ENCODE measurements at regions not wholly inside any gene's neighbourhood (a gene's known extent, or its start where the extent isn't known, plus 50 kb on each side); places are given as distances from the start of the nearest gene placed in this dataset.
"Not testable (repeated sequence)": the region's sequence is repeated elsewhere in the genome, so short reads cannot be mapped to it uniquely, and the experiment has no call there.

DNA sequence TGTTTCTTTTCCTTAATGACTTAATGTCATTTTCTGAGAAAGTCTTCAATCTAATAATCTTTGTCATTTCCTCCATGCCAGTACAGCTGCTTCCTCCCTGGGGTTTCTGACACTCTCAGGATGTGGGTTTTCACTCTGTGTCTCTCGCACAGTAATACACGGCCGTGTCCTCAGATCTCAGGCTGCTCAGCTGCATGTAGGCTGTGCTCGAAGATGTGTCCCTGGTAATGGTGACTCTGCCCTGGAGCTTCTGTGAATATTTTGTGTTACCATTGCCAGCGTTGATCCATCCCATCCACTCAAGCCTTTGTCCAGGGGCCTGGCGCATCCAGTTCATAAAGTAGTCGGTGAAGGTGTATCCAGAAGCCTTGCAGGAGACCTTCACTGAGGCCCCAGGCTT is 142.2 kb downstream of the POTEB start:
- not testable (repeated sequence) for H3K4me3 Mint-ChIP-seq, H3K27me3 Mint-ChIP-seq
- peak; percentile 40 to 48 for ATAC-seq

DNA sequence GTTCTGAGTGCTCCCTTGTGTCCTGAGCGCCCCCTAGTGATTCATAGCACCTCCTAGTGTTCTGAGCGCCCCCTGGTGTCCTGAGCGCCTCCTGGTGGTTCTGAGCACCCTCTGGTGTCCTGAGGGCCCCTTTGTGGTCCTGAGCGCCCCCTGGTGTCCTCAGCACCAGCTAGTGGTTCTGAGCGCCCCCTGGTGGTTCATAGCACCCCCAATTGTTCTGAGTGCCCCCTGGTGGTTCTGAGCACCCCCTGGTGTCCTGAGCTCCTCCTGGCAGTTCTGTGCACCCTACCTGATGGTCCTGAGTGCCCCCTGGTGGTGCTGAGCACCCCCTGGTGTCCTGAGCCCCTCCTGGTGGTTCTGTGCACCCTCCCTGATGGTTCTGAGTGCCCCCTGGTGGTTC is 146.0 kb downstream of the POTEB start:
- not testable (repeated sequence) for H3K4me1 Mint-ChIP-seq (ENCODE audit: low read depth in 2 of 2); H3K4me3 Mint-ChIP-seq; H3K27me3 Mint-ChIP-seq; DNase-seq (ENCODE audit: low spot score); H3K9me3 Mint-ChIP-seq; H3K36me3 Mint-ChIP-seq; H3K27ac Mint-ChIP-seq
- ATAC-seq = peak; percentile 50 to 53

More for the DNA sequence above, 142.2 kb downstream of the POTEB start:
- H3K27ac Mint-ChIP-seq; DNase-seq (ENCODE audit: low spot score); H3K36me3 Mint-ChIP-seq; H3K4me1 Mint-ChIP-seq (ENCODE audit: low read depth in 2 of 2); H3K9me3 Mint-ChIP-seq: not testable (repeated sequence)

- H3K36me3 Mint-ChIP-seq; H3K4me3 Mint-ChIP-seq; H3K27me3 Mint-ChIP-seq; H3K4me1 Mint-ChIP-seq (ENCODE audit: low read depth in 2 of 2); DNase-seq (ENCODE audit: low spot score); H3K27ac Mint-ChIP-seq; H3K9me3 Mint-ChIP-seq: not testable (repeated sequence)
- ATAC-seq = peak; percentile 92 to 93
These were observed 146.8 kb downstream of the POTEB start for GRCh38 chr15:21730427-21731405.

DNA sequence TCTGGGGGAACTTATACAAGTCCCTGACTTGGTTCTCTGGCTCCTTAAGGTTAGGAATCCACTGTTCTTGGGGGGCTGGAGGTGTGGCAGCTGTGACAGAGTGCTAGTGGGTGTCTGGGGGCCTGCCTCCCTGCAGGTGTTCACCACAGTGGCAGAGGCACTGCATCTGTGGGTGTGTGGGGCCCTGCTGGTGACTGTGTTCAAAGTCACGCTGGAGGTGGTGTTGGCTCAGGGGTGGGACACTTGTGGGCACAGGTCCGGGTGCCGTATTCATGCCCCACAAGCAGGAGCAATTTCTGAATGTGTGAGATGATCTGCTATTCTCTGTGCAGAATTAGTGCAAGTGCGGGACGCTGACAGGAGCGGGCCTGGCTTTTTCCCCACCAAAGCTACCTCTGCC is 152.5 kb downstream of the POTEB start:
- H3K27me3 Mint-ChIP-seq; H3K36me3 Mint-ChIP-seq; H3K4me3 Mint-ChIP-seq; DNase-seq (ENCODE audit: low spot score); H3K27ac Mint-ChIP-seq; H3K9me3 Mint-ChIP-seq; H3K4me1 Mint-ChIP-seq (ENCODE audit: low read depth in 2 of 2): not testable (repeated sequence)
- peak; percentile 38 to 55 for ATAC-seq

- ATAC-seq; H3K27ac Mint-ChIP-seq; H3K9me3 Mint-ChIP-seq; H3K4me1 Mint-ChIP-seq (ENCODE audit: low read depth in 2 of 2); H3K27me3 Mint-ChIP-seq; H3K36me3 Mint-ChIP-seq; H3K4me3 Mint-ChIP-seq; DNase-seq (ENCODE audit: low spot score): not testable (repeated sequence)
These were observed 156.4 kb downstream of the POTEB start for GRCh38 chr15:21721115-21721514.

GRCh38 chr15:21718779-21719178 is 158.8 kb downstream of the POTEB start:
- H3K9me3 Mint-ChIP-seq, H3K36me3 Mint-ChIP-seq: not testable (repeated sequence)
- peak; percentile 77 to 84 for ATAC-seq

GRCh38 chr15:21718108-21718507 is 159.4 kb downstream of the POTEB start:
- peak; percentile 89 to 93 for ATAC-seq
- H3K27ac Mint-ChIP-seq; H3K27me3 Mint-ChIP-seq; H3K36me3 Mint-ChIP-seq; DNase-seq (ENCODE audit: low spot score); H3K4me1 Mint-ChIP-seq (ENCODE audit: low read depth in 2 of 2); H3K9me3 Mint-ChIP-seq; H3K4me3 Mint-ChIP-seq: not testable (repeated sequence)

More at GRCh38 chr15:21718779-21719178, 158.8 kb downstream of the POTEB start:
- not testable (repeated sequence) for DNase-seq (ENCODE audit: low spot score); H3K4me1 Mint-ChIP-seq (ENCODE audit: low read depth in 2 of 2); H3K4me3 Mint-ChIP-seq; H3K27me3 Mint-ChIP-seq; H3K27ac Mint-ChIP-seq

GRCh38 chr15:21717661-21718060 is 159.9 kb downstream of the POTEB start:
- DNase-seq (ENCODE audit: low spot score); H3K4me1 Mint-ChIP-seq (ENCODE audit: low read depth in 2 of 2); H3K4me3 Mint-ChIP-seq; H3K27me3 Mint-ChIP-seq; H3K27ac Mint-ChIP-seq; H3K9me3 Mint-ChIP-seq; H3K36me3 Mint-ChIP-seq: not testable (repeated sequence)
- ATAC-seq = peak; percentile 82 to 86

GRCh38 chr15:21705480-21705879 is 172.1 kb downstream of the POTEB start:
- H3K4me3 Mint-ChIP-seq; H3K4me1 Mint-ChIP-seq (ENCODE audit: low read depth in 2 of 2); H3K27me3 Mint-ChIP-seq; H3K27ac Mint-ChIP-seq; DNase-seq (ENCODE audit: low spot score); H3K9me3 Mint-ChIP-seq; H3K36me3 Mint-ChIP-seq: not testable (repeated sequence)
- ATAC-seq = peak; percentile 89 to 96

DNA sequence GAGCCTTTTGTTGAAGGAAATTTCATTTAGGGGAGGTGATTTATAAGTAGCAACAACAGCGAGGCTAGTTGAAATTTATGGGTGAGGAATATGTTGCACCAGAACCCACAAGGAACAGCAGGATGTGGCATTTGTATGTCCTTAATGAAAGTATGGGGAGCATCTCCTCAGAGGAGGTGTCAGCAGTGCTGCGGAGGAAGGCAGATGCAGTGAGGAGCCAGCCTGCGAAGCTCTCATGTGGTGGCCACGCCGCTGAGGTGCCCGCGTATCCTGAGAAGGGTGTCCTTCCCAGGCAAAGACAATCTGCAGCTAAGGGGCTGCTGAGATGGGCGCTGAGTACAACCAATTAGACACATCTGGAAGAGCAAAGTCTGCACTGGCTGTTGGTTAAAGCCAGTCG is 178.9 kb downstream of the POTEB start:
- H3K4me1 Mint-ChIP-seq (ENCODE audit: low read depth in 2 of 2); H3K27me3 Mint-ChIP-seq; ATAC-seq: not testable (repeated sequence)

DNA sequence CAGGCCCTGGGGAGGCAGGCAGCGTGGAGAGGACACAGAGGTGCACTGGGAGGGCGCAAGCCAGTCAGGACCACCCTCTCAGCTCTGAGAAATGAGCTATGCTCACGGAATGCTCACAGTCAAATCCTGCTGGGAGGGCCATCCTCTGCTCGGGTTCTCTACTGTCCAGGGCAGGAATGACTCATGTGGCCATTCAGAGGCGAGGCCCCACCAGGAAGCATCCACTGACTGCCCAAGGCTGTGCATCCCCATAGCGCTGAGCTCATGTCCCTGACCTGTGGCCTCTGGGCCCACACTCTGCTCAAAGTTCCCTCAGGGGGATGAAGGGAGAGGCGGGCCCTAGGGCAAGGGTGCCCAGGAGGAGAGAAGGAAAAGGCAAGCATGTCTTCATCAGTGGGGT is 182.4 kb downstream of the POTEB start:
- not testable (repeated sequence) for H3K27me3 Mint-ChIP-seq; DNase-seq (ENCODE audit: low spot score); H3K27ac Mint-ChIP-seq; H3K4me1 Mint-ChIP-seq (ENCODE audit: low read depth in 2 of 2); H3K36me3 Mint-ChIP-seq; H3K9me3 Mint-ChIP-seq; H3K4me3 Mint-ChIP-seq; ATAC-seq

More for the DNA sequence above, 178.9 kb downstream of the POTEB start:
- H3K4me3 Mint-ChIP-seq; H3K9me3 Mint-ChIP-seq; H3K27ac Mint-ChIP-seq; DNase-seq (ENCODE audit: low spot score); H3K36me3 Mint-ChIP-seq: not testable (repeated sequence)

DNA sequence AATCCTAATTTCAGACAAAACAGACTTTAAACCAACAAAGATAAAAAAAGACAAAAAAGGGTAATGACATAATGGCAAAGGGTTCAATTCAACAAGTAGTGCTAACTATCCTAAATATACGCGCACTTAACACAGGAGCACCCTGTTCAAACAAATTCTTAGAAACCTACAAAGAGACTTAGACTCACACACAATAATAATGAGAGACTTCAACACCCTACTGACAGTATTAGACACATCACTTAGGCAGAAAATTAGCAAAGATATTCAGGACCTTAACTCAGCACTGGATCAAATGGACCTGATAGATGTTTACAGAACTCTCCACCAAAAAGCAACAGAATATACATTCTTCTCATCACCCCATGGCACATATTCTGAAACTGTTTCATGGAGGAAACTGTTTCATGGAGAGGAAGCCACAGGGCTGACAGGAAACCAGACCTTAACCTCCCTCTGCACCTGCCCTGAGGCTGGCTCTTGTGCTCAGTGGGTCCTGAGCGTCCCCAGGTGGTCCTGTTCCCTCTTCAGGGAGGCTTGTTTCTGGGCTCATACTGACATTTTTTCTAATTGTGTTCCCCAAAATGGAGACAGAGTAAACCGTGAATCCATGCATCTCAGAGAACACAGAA is 184.9 kb downstream of the POTEB start:
- not testable (repeated sequence) for DNase-seq (ENCODE audit: low spot score); H3K4me3 Mint-ChIP-seq; H3K4me1 Mint-ChIP-seq (ENCODE audit: low read depth in 2 of 2); H3K27me3 Mint-ChIP-seq; H3K9me3 Mint-ChIP-seq; H3K36me3 Mint-ChIP-seq; H3K27ac Mint-ChIP-seq; ATAC-seq

DNA sequence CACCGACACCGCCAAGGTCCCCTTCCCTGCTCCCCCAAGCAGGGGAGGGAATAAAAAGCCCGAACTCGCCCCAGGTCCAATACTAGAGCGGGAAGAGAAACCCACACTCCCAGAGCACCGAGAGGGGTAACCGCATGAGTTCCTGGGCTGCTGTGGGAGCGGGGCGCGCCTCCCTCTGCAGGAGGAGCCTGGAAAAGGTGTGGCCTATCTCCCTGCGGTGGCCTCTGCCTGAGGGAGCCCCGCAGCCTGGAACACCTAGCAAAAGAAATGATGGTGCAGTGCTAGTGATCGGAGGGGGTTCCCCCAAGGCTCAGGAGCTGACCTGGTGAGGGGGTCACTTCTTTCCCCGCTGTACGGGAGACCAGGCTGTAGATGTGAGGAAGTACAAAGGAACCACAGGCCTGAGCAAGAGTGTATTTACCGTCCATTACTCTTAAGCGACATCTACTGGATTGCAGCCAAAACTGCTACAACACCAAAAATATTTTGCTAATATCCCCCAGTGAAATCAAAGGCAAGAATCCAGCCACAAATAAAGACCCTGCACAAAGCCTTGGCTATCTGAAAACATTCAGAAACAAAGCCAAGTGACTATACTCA is 216.6 kb upstream of the POTEB3 start:
- H3K4me1 Mint-ChIP-seq (ENCODE audit: low read depth in 2 of 2); DNase-seq (ENCODE audit: low spot score); H3K27ac Mint-ChIP-seq; H3K36me3 Mint-ChIP-seq; H3K27me3 Mint-ChIP-seq; H3K4me3 Mint-ChIP-seq; H3K9me3 Mint-ChIP-seq: not testable (repeated sequence)
- ATAC-seq = peak; percentile 56 to 72

DNA sequence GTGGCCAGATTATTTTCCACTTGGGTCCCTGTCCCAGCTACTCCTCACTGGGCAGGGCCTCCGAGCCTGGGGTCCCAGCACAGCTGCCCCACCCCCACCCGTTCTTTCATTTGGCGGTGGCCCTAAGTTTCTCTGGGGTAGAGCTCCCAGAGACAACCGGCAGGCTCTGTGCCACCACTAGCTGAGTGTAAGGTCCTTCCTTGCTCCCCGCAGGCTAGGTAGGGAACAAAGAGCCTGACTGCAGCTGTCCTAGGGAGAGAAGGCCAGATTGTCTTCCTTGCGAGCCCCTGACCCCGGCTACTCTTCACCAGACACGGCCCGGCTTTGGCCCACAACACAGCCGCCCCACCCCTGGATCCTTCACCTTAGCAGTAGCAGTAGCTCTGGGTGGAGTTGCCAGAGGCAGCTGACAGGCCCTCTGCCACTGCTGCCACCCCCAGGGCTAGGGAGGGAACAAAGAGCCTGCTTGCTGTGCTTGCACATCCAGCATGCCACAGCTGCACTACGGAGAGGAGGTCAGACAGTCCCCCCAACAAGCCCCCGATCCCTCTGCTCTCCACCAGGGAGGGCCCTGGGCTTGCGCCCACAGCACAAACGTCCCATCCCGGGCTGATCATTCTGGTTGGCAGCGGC is 215.9 kb upstream of the POTEB3 start:
- H3K27me3 Mint-ChIP-seq; H3K27ac Mint-ChIP-seq; H3K4me1 Mint-ChIP-seq (ENCODE audit: low read depth in 2 of 2); H3K9me3 Mint-ChIP-seq; H3K4me3 Mint-ChIP-seq; ATAC-seq; H3K36me3 Mint-ChIP-seq; DNase-seq (ENCODE audit: low spot score): not testable (repeated sequence)

Measured in natural killer cell treated with Interleukin-12 subunit alpha and Interleukin-12 subunit beta and Interleukin-15 and Interleukin-18, amount 100 ng/mL, for 72 hours (primary cell).